Urinary bladder (tissue), 3 donors: ENCODE measurements at regions not wholly inside any gene's neighbourhood (a gene's known extent, or its start where the extent isn't known, plus 50 kb on each side); places are given as distances from the start of the nearest gene placed in this dataset.

Source experiments
- DNase-seq: peaks from one replicate; pipeline ENCODE4 v3.0.0-alpha.2; 2015; ENCODE audit errors: extremely low spot score
- H3K27ac ChIP-seq: one replicate; pipeline ENCODE4 v1.5.1; 2013; ENCODE audit warnings: low read depth, mild to moderate bottlenecking, moderate library complexity
- H3K36me3 ChIP-seq: one replicate; pipeline ENCODE4 v1.6.1; 2013; ENCODE audit warnings: mild to moderate bottlenecking, moderate library complexity; ENCODE audit not compliant: insufficient read depth
- H3K4me1 ChIP-seq: one replicate; pipeline ENCODE4 v1.6.1; 2013; ENCODE audit warnings: mild to moderate bottlenecking, moderate library complexity; ENCODE audit not compliant: insufficient read depth
- H3K4me3 ChIP-seq: one replicate; pipeline ENCODE4 v1.5.1; 2013; ENCODE audit warnings: low read depth, low read length
- WGBS: extraction: QIAGEN DNeasy Blood & Tissue Kit; methylation state at CpG from one replicate; pipeline ENCODE4 v1.1.7; 2013; 5-methylcytosine and 5-hydroxymethylcytosine counted together
- donor health status: healthy with polysubstance abuse.
- donor health status: healthy.

DNA sequence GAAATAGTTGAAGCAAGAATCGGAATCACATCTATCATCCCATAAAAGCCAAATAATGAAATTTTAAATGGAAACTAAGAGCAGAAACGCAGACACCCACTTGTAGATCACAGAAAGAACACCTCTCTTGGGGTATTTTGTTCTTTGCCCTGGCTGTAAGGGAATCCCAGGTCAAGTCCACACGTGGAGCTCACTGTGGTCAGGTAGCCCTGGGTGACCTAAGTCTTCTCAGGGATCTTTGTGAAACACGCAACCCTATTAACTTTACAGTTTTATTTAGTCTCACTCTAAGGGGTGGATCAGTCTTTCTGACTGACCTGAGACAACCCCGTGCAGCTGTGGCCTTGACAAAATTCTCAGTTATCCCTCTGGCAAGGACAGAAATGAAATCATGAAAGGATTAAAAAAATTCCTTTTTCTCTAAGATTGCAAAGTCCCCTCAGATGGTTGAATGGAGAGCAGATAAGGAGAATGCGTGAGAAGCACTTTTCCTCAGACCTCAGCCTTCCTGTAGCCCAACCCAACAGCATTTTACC, 111.6 kb downstream of the NREP start:
- DNase-seq, result no peak
- H3K27ac ChIP-seq, result no peak overlapping the region
- H3K4me3 ChIP-seq, result no peak overlapping the region
- H3K4me1 ChIP-seq, result no peaks in the 10 kb centered on the region
- no peaks in the 10 kb centered on the region for H3K36me3 ChIP-seq
- 70% methylated on average over 6 of the region's 6 CpGs for WGBS

DNA sequence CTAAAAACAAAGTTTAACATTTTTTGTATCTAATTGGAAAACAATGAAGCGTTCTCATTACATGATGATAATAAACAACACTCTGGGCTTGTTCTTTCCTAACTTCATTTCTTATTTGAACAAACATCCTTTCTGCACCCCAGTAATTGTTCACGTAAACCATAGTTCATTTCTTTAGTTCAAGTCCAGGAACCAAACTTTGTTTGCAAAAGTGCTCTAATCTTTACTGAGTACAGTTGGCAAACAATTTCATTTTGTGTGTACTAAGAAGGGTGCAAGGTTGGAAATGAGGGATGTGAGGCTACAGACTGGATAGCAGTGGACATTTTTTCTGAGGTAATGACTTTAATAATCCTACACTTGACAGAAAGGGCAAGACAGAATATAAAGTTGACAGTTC, 113.5 kb downstream of the NREP start:
- H3K4me1 ChIP-seq, result no peaks in the 10 kb centered on the region
- WGBS, result 49% methylated on average over 2 of the region's 2 CpGs
- no peak overlapping the region for H3K4me3 ChIP-seq
- H3K36me3 ChIP-seq, result no peaks in the 10 kb centered on the region
- no peak overlapping the region for H3K27ac ChIP-seq
- DNase-seq, result no peak

DNA sequence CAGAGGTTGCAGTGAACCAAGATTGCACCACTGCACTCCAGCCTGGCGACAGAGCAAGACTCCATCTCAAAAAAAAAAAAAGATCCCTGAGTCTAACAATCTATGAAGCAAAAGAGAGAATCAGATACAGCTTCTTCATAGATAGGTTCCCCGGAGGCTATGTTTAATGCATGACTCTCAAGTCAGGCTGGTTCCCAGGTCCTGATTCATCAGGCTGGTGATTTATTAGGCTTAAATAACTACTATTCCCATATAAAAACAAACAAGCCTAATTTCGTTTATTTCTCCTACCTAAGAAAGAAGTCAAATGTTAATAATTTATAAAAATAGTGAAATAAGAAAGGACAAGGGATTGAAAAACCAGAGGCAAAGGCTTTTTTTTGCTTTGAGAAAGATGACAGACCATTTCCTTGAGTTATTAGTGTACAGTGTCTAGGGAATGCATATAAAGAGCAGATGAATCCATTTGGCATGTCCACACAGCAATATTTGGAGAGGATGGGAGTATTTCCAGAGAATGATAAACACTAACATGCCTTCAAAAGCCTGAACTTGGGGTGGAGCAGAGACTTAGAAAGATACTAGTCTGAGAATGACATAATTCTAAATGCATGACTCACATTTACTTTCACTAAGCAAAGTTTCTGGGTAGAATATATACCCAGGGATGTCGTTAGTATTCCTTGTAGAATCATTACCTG, 115.3 kb downstream of the NREP start:
- no peaks in the 10 kb centered on the region for H3K4me1 ChIP-seq
- 29% methylated on average over 4 of the region's 4 CpGs for WGBS
- H3K4me3 ChIP-seq, result no peak overlapping the region
- DNase-seq, result peak; percentile 52
- no peaks in the 10 kb centered on the region for H3K36me3 ChIP-seq
- H3K27ac ChIP-seq, result no peak overlapping the region

DNA sequence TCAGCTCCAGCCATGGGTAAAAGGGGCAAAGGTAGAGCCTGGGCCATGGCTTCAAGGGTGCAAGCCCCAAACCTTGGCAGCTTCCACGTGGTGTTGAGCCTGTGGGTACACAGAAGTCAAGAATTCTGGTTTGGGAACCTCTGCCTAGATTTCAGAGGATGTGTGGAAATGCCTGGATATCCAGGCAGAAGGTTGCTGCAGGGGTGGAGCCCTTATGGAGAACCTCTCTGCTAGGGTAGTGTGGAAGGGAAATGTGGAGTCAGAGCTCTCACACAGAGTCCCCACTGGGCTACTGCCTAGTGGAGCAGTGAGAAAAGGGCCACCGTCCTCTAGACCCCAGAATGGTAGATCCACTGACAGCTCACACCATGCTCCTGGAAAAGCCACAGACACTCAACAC, 117.1 kb downstream of the NREP start:
- no peak overlapping the region for H3K4me3 ChIP-seq
- no peaks in the 10 kb centered on the region for H3K4me1 ChIP-seq
- no peak overlapping the region for H3K27ac ChIP-seq
- DNase-seq, result no peak
- 74% methylated on average over 2 of the region's 2 CpGs for WGBS
- H3K36me3 ChIP-seq, result no peaks in the 10 kb centered on the region

DNA sequence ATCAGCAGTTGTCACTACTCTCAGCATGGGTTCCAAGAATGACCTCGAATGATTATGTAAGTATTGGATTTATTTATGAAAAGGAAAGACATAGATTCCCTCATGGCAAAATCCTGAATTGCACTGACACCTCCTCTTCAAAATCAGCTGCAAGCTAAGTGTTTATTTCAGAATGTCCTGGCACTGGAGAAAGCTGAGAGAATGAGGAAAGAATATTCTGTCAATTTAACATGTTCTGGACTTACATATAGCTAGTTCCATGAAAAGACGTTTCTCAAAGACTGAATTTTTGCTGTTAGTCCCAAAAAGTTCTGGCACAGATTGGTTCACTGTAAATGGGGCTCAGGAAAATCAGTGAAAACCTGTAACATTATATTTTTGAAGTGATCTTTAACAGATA, 120.3 kb downstream of the NREP start:
- Histone ChIP-seq H3K36me3 (no peaks in the 10 kb centered on the region), H3K4me3 (no peak overlapping the region), H3K27ac (no peak overlapping the region), H3K4me1 (no peaks in the 10 kb centered on the region)
- no peak for DNase-seq
- 76% methylated on average over 2 of the region's 2 CpGs for WGBS

DNA sequence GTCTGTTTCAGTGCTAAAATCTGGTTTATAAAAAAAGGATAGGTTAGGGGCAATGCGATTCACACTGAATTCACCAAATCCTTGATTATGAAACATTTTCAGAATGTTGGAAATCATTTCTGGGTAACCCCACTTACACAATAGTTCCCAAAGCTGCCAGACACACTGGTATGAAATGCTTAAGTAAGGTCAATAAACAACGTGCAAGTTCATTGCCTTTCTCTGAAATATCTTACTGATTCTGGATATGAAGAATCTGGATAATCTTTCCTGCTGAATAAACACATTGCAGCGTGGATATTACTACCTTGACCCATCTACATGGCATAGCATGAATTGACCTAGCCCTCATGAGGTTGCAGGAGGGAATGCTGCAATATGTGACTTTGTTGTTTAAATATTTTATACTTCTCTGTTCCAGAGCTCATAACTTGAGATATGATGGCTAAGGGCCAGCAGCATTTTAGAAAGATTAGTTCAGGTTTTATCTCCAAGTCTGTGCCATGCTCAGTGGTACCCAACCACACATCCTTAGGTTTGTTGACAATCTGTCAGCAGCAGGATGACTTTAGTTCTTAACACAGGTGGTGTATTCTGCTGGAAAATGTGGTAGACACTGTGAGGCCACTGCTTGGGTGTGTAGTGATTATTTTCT, 121.0 kb downstream of the NREP start:
- Histone ChIP-seq H3K27ac (no peak overlapping the region), H3K4me3 (no peak overlapping the region), H3K4me1 (no peaks in the 10 kb centered on the region), H3K36me3 (no peaks in the 10 kb centered on the region)
- WGBS, result 49% methylated on average over 3 of the region's 3 CpGs
- no peak for DNase-seq

DNA sequence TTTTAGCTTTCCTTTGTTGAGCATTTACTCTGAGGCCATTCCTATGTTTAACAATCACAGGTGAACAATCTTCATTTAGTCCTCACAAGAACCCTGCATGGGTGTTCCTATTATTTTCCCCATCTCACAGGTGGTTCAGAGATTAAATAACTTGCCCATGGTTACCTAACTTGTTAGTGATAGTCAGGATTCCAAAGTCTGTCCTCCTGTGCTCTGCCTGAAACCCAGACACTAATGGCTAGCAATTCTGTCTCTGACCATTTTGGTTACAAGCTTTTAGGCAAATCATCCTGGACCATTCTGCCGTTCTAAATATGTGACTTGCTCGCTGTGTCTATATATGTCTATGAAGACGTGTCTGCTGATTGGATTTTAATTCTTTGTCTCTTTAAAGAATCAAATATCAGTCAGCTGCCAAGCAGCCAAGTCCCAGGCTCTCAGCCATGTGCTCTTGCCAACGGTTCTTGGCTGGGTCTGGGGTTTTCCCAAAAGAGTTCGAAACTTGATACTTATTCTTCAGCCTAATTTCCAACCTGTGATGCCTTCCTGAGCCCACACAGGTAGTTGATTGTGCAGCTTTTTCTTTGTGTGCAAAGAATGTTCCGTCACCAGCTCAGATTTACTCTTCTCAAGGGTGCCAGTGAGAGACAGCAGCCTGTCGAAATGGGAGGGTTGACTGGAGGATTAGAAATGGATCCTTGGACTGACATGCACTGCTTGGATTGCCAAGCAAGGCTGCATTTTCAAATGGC, 121.7 kb downstream of the NREP start:
- Histone ChIP-seq H3K4me3 (no peak overlapping the region), H3K4me1 (no peaks in the 10 kb centered on the region), H3K27ac (no peak overlapping the region), H3K36me3 (no peaks in the 10 kb centered on the region)
- 40% methylated on average over 7 of the region's 7 CpGs for WGBS
- DNase-seq, result no peak

DNA sequence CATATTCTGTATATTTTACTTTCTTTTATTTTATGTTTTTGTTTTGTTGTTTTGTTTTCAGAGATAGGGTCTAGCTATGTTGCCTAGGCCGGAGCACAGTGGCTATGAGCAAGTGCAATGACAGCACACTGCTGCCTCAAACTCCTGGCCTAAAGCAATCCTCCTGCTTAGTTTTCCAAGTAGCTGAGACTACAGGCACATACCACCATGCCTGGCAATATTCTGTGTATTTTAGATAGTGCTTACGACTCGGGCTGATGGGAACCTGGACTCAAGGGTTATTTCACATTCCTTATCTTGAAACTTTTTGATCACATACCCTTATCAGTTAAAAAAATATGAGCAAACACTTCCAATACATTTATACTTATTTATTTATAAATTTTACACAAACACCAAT, 119.0 kb upstream of the STARD4 start:
- Histone ChIP-seq H3K4me3 (no peak overlapping the region), H3K27ac (no peak overlapping the region), H3K36me3 (no peaks in the 10 kb centered on the region), H3K4me1 (no peaks in the 10 kb centered on the region)
- DNase-seq, result no peak
- 91% methylated on average over 3 of the region's 3 CpGs for WGBS

DNA sequence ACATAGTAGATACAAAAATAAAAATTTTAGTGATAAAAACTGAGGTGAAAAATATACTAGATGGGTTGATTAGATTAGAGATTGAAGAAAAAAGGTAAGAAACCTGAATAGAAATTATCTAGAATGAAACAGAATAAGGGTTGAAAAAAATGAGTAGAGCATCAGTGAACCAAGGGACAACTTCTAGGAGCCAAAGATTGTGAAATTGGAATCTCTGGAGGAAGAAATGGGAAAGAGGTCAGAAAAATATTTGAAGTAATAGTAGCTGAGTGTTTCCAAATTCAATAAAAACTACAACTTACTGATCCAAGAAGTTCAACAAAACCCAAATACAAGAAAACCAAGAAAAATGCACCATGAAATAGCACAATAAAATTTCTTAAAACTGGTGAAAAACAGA, 116.6 kb upstream of the STARD4 start:
- Histone ChIP-seq H3K4me3 (no peak overlapping the region), H3K4me1 (no peaks in the 10 kb centered on the region), H3K36me3 (no peaks in the 10 kb centered on the region), H3K27ac (no peak overlapping the region)
- DNase-seq, result no peak

DNA sequence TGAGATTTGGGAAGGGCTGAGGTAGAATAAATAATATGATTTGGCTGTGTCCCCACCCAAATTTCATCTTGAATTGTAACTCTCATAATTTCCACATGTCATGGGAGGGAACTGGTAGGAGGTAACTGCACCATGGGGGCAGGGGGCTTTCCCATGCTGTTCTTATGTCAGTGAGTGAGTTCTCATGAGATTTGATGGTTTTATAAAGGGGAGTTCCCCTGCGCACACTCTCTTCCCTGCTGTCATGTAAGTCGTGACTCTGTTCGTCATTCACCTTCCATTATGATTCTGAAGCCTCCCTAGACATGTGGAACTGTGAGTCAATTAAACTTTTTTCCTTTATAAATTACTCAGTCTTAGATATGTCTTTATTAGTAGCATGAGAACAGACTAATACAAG, 115.5 kb upstream of the STARD4 start:
- 94% methylated on average over 3 of the region's 3 CpGs for WGBS
- Histone ChIP-seq H3K36me3 (no peaks in the 10 kb centered on the region), H3K4me1 (no peaks in the 10 kb centered on the region), H3K4me3 (no peak overlapping the region), H3K27ac (no peak overlapping the region)
- DNase-seq, result no peak

DNA sequence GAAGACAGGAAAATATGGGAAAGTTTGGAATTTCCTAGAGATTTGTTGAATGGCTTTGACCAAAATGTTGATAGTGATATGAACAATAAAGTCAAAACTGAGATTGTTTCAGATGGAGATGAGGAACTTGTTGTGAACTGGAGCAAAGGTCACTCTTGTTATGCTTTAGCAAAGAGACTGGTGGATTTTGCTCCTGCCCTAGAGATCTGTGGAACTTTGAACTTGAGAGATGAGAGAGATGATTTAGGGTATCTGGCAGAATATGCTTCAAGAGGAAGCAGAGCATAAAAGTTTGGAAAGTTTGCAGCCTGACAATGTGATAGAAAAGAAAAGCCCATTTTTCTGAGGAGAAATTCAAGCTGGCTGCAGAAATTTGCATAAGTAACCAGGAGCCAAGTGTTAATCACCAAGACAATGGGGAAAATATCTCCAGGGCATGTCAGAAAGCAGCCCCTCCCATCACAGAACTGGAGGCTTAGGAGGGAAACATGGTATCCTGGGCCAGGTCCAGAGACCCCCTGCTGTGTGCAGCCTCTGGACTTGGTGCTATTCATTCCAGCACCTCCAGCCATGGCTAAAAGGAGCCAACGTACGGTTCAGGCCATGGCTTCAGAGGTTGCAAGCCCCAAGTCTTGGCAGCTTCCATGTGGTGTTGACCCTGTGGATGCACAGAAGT, 114.3 kb upstream of the STARD4 start:
- no peak for DNase-seq
- no peaks in the 10 kb centered on the region for H3K4me1 ChIP-seq
- H3K36me3 ChIP-seq, result no peaks in the 10 kb centered on the region
- H3K27ac ChIP-seq, result no peak overlapping the region
- 86% methylated on average over 2 of the region's 2 CpGs for WGBS
- H3K4me3 ChIP-seq, result no peak overlapping the region

DNA sequence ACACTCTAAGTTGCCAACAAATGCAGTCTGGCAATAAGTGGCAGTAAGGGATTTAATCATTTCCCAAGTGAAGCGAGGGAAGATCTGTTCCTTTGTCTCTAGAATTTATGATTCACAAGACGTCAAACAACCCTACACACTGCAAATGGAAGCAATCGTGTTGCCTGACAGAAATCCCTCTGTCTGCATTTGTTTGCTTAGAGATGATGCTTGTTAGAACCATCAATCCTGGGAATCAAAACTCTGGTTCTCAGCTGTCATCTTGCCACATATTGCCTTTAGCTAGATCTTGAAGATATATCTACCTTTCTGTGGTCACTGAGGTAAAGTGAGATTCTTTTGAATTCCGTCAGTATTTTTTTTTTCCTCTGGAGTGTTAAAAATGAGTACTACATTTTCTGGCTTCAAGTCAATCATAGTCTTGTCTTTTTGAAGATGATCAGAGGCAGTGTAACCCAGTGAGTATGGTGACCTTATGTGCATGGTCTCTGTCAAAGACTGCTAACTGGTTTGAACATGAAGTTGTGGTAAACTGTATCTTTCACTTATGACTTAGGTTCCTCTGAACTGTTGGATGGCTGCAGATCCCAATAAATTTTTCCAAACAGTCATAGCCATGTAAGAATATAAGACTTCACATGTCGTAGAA, 106.4 kb upstream of the STARD4 start:
- DNase-seq, result no peak
- Histone ChIP-seq H3K27ac (no peak overlapping the region), H3K36me3 (no peaks in the 10 kb centered on the region), H3K4me1 (no peaks in the 10 kb centered on the region), H3K4me3 (no peak overlapping the region)
- WGBS, result 86% methylated on average over 5 of the region's 5 CpGs

DNA sequence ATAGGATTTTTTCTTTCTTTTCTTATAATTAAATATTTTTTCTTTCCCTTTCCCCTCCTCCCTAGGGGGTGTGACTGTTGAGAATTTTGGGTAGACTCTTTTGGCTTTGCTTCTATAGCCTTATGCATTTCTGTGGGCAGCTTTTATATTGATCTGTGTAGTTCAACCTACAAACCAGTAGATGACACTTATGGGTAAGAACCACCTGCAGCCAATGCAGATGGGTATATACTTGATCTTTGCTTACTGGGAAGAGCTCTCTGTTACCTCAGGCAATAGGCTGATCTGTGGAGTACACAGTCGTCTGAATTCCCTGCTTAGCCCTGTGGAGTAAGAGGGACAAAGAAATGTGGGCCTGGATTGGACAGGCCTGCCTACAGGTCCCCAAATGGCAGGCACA, 102.7 kb upstream of the STARD4 start:
- DNase-seq, result no peak
- Histone ChIP-seq H3K27ac (no peak overlapping the region), H3K4me1 (no peaks in the 10 kb centered on the region), H3K4me3 (no peak overlapping the region), H3K36me3 (no peaks in the 10 kb centered on the region)
- 83% methylated on average over 1 of the region's 1 CpG for WGBS
